SK-N-SH (cell line): ENCODE measurements at regions not wholly inside any gene's neighbourhood (a gene's known extent, or its start where the extent isn't known, plus 50 kb on each side); places are given as distances from the start of the nearest gene placed in this dataset.

ENCODE experiments used
- CTCF ChIP-seq: fragments of 200-600 bp; sonication (generic); IDR thresholded peaks from 2 replicates; pipeline ENCODE4 v1.6.1; 2017; ENCODE audit warnings: antibody characterized with exemption, mild to moderate bottlenecking, moderate library complexity
- EP300 ChIP-seq, 2 experiments: IDR thresholded peaks; 2 replicates each; pipeline versions ENCODE4 v1.4.0 to v1.6.1; 2012; ENCODE audit warnings: borderline replicate concordance in 1 of 2, low read depth in 1 of 2, low read length in 1 of 2
- MXI1 ChIP-seq: IDR thresholded peaks from 2 replicates; pipeline ENCODE4 v1.6.1; 2012; ENCODE audit warnings: mild to moderate bottlenecking, low read depth, low read length, improper control_type of control experiment
- POLR2AphosphoS5 ChIP-seq: IDR thresholded peaks from 2 replicates; pipeline ENCODE4 v1.6.1; 2012; ENCODE audit warnings: low read depth, low read length
- RAD21 ChIP-seq: IDR thresholded peaks from 2 replicates; pipeline ENCODE4 v1.6.1; 2012; ENCODE audit warnings: mild to moderate bottlenecking, low read length
- SMC3 ChIP-seq: IDR thresholded peaks from 2 replicates; pipeline ENCODE4 v1.6.1; 2012; ENCODE audit warnings: low read depth, low read length, improper control_type of control experiment
- TAF1 ChIP-seq: IDR thresholded peaks from 2 replicates; pipeline ENCODE4 v1.6.1; 2012; ENCODE audit warnings: low read depth, mild to moderate bottlenecking, low read length, moderate library complexity, borderline replicate concordance
- USF2 ChIP-seq: fragments of 150-350 bp; IDR thresholded peaks from 2 replicates; pipeline ENCODE4 v1.6.1; 2017; ENCODE audit warnings: antibody characterized with exemption, low read length, low read depth, borderline replicate concordance
- TF ChIP-seq, protein P1 (sequence below): IDR thresholded peaks from 2 replicates; pipeline ENCODE4; 2012
- TF ChIP-seq, protein P2 (sequence below): IDR thresholded peaks from 2 replicates; pipeline ENCODE4 v1.6.1; 2012; ENCODE audit warnings: mild to moderate bottlenecking, low read depth, low read length, moderate library complexity

GRCh38 chr5:159545156-159545555, 214.9 kb upstream of the IL12B start:
- TF ChIP-seq SMC3: no peak
- TF ChIP-seq CTCF: no peak
- TF ChIP-seq MXI1: no peak
- TF ChIP-seq, protein P1, sequence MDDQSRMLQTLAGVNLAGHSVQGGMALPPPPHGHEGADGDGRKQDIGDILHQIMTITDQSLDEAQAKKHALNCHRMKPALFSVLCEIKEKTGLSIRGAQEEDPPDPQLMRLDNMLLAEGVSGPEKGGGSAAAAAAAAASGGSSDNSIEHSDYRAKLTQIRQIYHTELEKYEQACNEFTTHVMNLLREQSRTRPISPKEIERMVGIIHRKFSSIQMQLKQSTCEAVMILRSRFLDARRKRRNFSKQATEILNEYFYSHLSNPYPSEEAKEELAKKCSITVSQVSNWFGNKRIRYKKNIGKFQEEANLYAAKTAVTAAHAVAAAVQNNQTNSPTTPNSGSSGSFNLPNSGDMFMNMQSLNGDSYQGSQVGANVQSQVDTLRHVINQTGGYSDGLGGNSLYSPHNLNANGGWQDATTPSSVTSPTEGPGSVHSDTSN: no peak
- TF ChIP-seq EP300 (IDR thresholded peaks at IDR 0.05; ENCODE audit: borderline replicate concordance in 1 of 2, low read depth in 1 of 2, low read length in 1 of 2): no peak
- TF ChIP-seq, protein P2, sequence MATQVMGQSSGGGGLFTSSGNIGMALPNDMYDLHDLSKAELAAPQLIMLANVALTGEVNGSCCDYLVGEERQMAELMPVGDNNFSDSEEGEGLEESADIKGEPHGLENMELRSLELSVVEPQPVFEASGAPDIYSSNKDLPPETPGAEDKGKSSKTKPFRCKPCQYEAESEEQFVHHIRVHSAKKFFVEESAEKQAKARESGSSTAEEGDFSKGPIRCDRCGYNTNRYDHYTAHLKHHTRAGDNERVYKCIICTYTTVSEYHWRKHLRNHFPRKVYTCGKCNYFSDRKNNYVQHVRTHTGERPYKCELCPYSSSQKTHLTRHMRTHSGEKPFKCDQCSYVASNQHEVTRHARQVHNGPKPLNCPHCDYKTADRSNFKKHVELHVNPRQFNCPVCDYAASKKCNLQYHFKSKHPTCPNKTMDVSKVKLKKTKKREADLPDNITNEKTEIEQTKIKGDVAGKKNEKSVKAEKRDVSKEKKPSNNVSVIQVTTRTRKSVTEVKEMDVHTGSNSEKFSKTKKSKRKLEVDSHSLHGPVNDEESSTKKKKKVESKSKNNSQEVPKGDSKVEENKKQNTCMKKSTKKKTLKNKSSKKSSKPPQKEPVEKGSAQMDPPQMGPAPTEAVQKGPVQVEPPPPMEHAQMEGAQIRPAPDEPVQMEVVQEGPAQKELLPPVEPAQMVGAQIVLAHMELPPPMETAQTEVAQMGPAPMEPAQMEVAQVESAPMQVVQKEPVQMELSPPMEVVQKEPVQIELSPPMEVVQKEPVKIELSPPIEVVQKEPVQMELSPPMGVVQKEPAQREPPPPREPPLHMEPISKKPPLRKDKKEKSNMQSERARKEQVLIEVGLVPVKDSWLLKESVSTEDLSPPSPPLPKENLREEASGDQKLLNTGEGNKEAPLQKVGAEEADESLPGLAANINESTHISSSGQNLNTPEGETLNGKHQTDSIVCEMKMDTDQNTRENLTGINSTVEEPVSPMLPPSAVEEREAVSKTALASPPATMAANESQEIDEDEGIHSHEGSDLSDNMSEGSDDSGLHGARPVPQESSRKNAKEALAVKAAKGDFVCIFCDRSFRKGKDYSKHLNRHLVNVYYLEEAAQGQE: no peak
- no peak for TF ChIP-seq POLR2AphosphoS5
- TF ChIP-seq RAD21: no peak
- no peak for TF ChIP-seq TAF1
- TF ChIP-seq USF2: no peak
